PC-3 (cell line): ENCODE measurements at regions not wholly inside any gene's neighbourhood (a gene's known extent, or its start where the extent isn't known, plus 50 kb on each side); places are given as distances from the start of the nearest gene placed in this dataset.

Source experiments
- ATAC-seq: fragments of 200-7000 bp; cut with Tn5 transposase; 2 replicates; pipeline ENCODE4 v1.9.1; 2020; ENCODE audit warnings: mild to moderate bottlenecking, moderate library complexity
- BruUV-seq: library from RNA; stranded (reverse); fragments of 400-500 nt; replicated peaks from 2 replicates; lab custom pipeline; 2021; lab: Mats Ljungman, UMichigan
- CTCF ChIA-PET: fragments of 300-600 bp; sonication (Branson Sonifier 250); formaldehyde crosslinking; loops from one replicate; lab custom pipeline; 2022; ENCODE audit warnings: antibody characterized with exemption; lab: Charles Lee
- POLR2A ChIA-PET: fragments of 300-600 bp; sonication (Branson Sonifier 250); formaldehyde crosslinking; loops from one replicate; lab custom pipeline; 2022; ENCODE audit warnings: antibody characterized with exemption; ENCODE audit not compliant: unreplicated experiment; lab: Charles Lee
- DNase-seq: peaks from one replicate; pipeline ENCODE4 v3.0.0-alpha.2; 2015
- H2AFZ ChIP-seq: fragments of 300-600 bp; sonication (generic); 2 replicates; pipeline ENCODE4 v1.6.0; 2016; ENCODE audit warnings: antibody characterized with exemption, low read length
- H3F3A ChIP-seq: fragments of 300-600 bp; sonication (generic); one replicate; pipeline ENCODE4 v1.6.0; 2017; ENCODE audit warnings: antibody characterized with exemption, low read length, control low read depth, mild to moderate bottlenecking; ENCODE audit not compliant: unreplicated experiment
- H3K27ac ChIP-seq: fragments of 300-600 bp; sonication (generic); 2 replicates; pipeline ENCODE4 v1.5.1; 2016; ENCODE audit warnings: mild to moderate bottlenecking, low read length
- H3K27me3 ChIP-seq: fragments of 300-600 bp; sonication (generic); 2 replicates; pipeline ENCODE4 v1.6.1; 2016; ENCODE audit warnings: low read length, mixed read lengths
- H3K36me3 ChIP-seq: fragments of 300-600 bp; sonication (generic); 2 replicates; pipeline ENCODE4 v1.6.1; 2016; ENCODE audit warnings: low read depth, mixed run types, low read length, mixed read lengths
- H3K4me1 ChIP-seq: fragments of 300-600 bp; sonication (generic); 2 replicates; pipeline ENCODE4 v1.5.1; 2016; ENCODE audit warnings: low read length; ENCODE audit not compliant: insufficient read depth
- H3K4me2 ChIP-seq: fragments of 300-600 bp; sonication (generic); 2 replicates; pipeline ENCODE4 v1.6.0; 2016; ENCODE audit warnings: low read length
- H3K4me3 ChIP-seq: fragments of 300-600 bp; sonication (generic); 2 replicates; pipeline ENCODE4 v1.5.1; 2016; ENCODE audit warnings: mild to moderate bottlenecking, low read length, mixed read lengths
- H3K79me2 ChIP-seq: fragments of 300-600 bp; sonication (generic); 2 replicates; pipeline ENCODE4 v1.6.1; 2017; ENCODE audit warnings: low read length, mixed read lengths
- H3K9ac ChIP-seq: fragments of 300-600 bp; sonication (generic); 2 replicates; pipeline ENCODE4 v1.6.0; 2016; ENCODE audit warnings: mild to moderate bottlenecking, low read length
- H3K9me2 ChIP-seq: fragments of 300-600 bp; sonication (generic); replicated peaks from 2 replicates; pipeline ENCODE4 v1.6.1; 2016; ENCODE audit warnings: mixed run types, low read length, mixed read lengths
- H3K9me3 ChIP-seq: fragments of 300-600 bp; sonication (generic); 2 replicates; pipeline ENCODE4 v1.6.1; 2016; ENCODE audit warnings: low read length, mixed read lengths
- H4K20me1 ChIP-seq: fragments of 300-600 bp; sonication (generic); 2 replicates; pipeline ENCODE4 v1.6.1; 2016; ENCODE audit warnings: low read length, mixed read lengths
- CTCF ChIP-seq: fragments of 300-600 bp; sonication (generic); conservative IDR thresholded peaks from 2 replicates; pipeline ENCODE4 v1.5.1; 2017; ENCODE audit warnings: antibody characterized with exemption, low read depth, mild to moderate bottlenecking, low read length
- EZH2 ChIP-seq: fragments of 300-600 bp; sonication (generic); IDR thresholded peaks from one replicate; pipeline ENCODE4 v1.6.1; 2017; ENCODE audit warnings: antibody characterized with exemption, mild to moderate bottlenecking, low read length; ENCODE audit not compliant: unreplicated experiment
- EZH2phosphoT487 ChIP-seq: fragments of 300-600 bp; sonication (generic); IDR thresholded peaks from 2 replicates; pipeline ENCODE4 v1.6.1; 2018; ENCODE audit warnings: mild to moderate bottlenecking, antibody characterized with exemption, low read length, borderline replicate concordance
- intact Hi-C: fragments of 100-400 bp; cut with micrococcal nuclease; formaldehyde crosslinking; loops from 2 replicates; pipeline ENCODE4 v1.9.0; 2023

- Histone ChIP-seq H3F3A (no peaks in the 10 kb centered on the region), H3K36me3 (no peaks in the 10 kb centered on the region), H3K9ac (no peak overlapping the region), H2AFZ (no peak overlapping the region), H3K27ac (no peak overlapping the region), H3K4me2 (no peak overlapping the region), H3K79me2 (no peaks in the 10 kb centered on the region), H4K20me1 (no peaks in the 10 kb centered on the region), H3K4me1 (no peaks in the 10 kb centered on the region), H3K27me3 (peaks cover 11% of the 10 kb centered on the region), H3K9me3 (no peaks in the 10 kb centered on the region), H3K9me2 (no peaks in the 10 kb centered on the region), H3K4me3 (no peak overlapping the region)
- ATAC-seq: no peak
- POLR2A ChIA-PET: no interaction called here
- CTCF ChIA-PET: no interaction called here
- BruUV-seq: no TSS peak
- TF ChIP-seq EZH2: no peak
- TF ChIP-seq CTCF: no peak
- no peak for TF ChIP-seq EZH2phosphoT487
- no peak for DNase-seq
- intact Hi-C loops: no loop called here
Observed at GRCh38 chr7:47132471-47132870, 449.4 kb downstream of the TNS3 start.

DNA sequence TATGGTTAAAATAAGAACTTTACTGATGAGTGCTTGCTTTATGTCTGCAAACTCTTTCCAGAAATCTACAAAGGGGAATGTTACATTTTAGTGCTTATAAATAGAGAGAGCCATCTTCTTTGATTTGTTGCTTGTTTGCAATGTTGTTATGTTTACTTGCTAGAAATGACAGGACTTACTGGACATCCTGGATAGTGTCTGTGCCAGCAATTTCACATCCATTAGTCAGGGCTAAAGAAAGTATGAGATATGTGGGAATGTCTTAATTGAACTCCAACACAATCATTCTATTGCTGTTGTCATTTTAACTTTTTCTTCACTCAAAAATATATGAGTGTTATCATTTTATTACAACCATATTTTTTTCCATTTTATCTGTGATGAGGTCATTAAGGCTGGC, 453.2 kb downstream of the TNS3 start:
- Histone ChIP-seq H3K4me1 (no peaks in the 10 kb centered on the region), H2AFZ (no peak overlapping the region), H3K9ac (no peak overlapping the region), H3K9me2 (no peaks in the 10 kb centered on the region), H3F3A (no peaks in the 10 kb centered on the region), H3K27ac (no peak overlapping the region), H3K9me3 (no peaks in the 10 kb centered on the region), H3K36me3 (no peaks in the 10 kb centered on the region), H3K79me2 (no peaks in the 10 kb centered on the region), H3K4me2 (no peak overlapping the region), H4K20me1 (no peaks in the 10 kb centered on the region), H3K4me3 (no peak overlapping the region), H3K27me3 (peaks cover 12% of the 10 kb centered on the region; the same call in 1 of the 2 replicates)
- intact Hi-C loops: no loop called here
- ATAC-seq (no peak), DNase-seq (no peak)
- ChIA-PET POLR2A (interaction anchor here (0.6 kb wide), 1 partner anchor 733 kb away, joined by 4 read pairs; no protein-coding TSS in a partner anchor), CTCF (no interaction called here)
- BruUV-seq: no TSS peak
- TF ChIP-seq EZH2phosphoT487 (no peak), EZH2 (no peak)

DNA sequence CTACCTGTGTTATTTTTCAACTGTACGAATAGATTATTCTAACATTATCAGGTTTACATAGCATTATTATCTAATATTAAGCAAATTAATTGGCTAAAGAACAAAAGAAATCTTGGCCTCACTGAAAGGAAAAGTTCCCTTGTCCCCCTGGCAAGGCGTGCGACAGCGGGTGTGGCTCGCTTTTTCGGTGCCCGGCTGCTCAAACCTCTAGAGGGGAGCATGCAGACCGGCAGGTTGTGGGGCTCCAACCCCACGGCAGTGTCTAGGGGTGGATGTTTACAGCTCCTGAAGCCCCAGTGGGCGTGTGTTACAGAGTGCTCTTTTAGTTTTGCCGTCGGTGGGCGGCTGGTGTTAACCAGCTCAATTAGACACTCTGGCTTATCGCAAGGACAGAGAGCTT, 456.4 kb downstream of the TNS3 start:
- H3K4me3 ChIP-seq: no peak overlapping the region
- no peaks in the 10 kb centered on the region for H3K9me3 ChIP-seq
- no peaks in the 10 kb centered on the region for H3K36me3 ChIP-seq
- BruUV-seq: no TSS peak
- H3K4me1 ChIP-seq: no peaks in the 10 kb centered on the region
- no peaks in the 10 kb centered on the region for H3K9me2 ChIP-seq
- CTCF ChIA-PET: no interaction called here
- H3K79me2 ChIP-seq: no peaks in the 10 kb centered on the region
- intact Hi-C loops: no loop called here
- no peak for TF ChIP-seq EZH2phosphoT487
- no peak for TF ChIP-seq EZH2
- TF ChIP-seq CTCF: no peak
- H3K4me2 ChIP-seq: no peak overlapping the region
- H3K27me3 ChIP-seq: peaks cover 12% of the 10 kb centered on the region; the same call in 1 of the 2 replicates
- no peaks in the 10 kb centered on the region for H4K20me1 ChIP-seq
- ATAC-seq: no peak
- POLR2A ChIA-PET: no interaction called here
- H3K27ac ChIP-seq: no peak overlapping the region
- H3K9ac ChIP-seq: no peak overlapping the region
- H3F3A ChIP-seq: no peaks in the 10 kb centered on the region
- DNase-seq: no peak
- no peak overlapping the region for H2AFZ ChIP-seq
